ENCODE measurements at regions not wholly inside any gene's neighbourhood (a gene's known extent, or its start where the extent isn't known, plus 50 kb on each side); places are given as distances from the start of the nearest gene placed in this dataset.

DNA sequence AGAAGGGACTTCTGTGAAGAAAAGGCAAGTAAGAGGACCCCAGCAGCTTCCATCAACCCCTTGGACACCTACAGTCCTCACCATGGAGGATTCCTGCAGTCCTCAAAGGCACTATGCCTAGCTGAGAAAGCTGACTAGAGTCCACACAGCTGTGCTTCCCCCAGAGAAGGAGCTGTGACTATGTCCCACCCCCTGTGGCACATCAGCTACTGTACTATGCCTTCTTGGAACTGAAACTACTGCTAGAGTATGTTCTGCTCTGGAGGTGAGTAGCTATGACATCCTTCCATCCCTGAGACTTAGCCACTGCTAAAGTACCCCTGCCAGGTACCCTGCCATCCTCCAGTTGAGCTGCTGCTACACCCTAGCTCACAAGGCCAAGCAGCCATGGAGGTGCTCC, 690.2 kb upstream of the CHAC2 start:
- no peaks in the 10 kb centered on the region for H3K4me1 ChIP-seq
- no peak for DNase-seq
- no peak for ATAC-seq (ENCODE audit: low FRiP score in 2 of 2)
- no peaks in the 10 kb centered on the region for H3K27me3 ChIP-seq
- H3K36me3 ChIP-seq = no peaks in the 10 kb centered on the region
- TF ChIP-seq POLR2AphosphoS5 (IDR thresholded peaks at IDR 0.05) = no peak
- TF ChIP-seq, protein P1, sequence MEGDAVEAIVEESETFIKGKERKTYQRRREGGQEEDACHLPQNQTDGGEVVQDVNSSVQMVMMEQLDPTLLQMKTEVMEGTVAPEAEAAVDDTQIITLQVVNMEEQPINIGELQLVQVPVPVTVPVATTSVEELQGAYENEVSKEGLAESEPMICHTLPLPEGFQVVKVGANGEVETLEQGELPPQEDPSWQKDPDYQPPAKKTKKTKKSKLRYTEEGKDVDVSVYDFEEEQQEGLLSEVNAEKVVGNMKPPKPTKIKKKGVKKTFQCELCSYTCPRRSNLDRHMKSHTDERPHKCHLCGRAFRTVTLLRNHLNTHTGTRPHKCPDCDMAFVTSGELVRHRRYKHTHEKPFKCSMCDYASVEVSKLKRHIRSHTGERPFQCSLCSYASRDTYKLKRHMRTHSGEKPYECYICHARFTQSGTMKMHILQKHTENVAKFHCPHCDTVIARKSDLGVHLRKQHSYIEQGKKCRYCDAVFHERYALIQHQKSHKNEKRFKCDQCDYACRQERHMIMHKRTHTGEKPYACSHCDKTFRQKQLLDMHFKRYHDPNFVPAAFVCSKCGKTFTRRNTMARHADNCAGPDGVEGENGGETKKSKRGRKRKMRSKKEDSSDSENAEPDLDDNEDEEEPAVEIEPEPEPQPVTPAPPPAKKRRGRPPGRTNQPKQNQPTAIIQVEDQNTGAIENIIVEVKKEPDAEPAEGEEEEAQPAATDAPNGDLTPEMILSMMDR (IDR thresholded peaks at IDR 0.05) = no peak
- TF ChIP-seq POLR2A (IDR thresholded peaks at IDR 0.05) = no peak
- no peak for TF ChIP-seq EP300 (IDR thresholded peaks at IDR 0.05)
- no peak overlapping the region for H3K4me3 ChIP-seq
- H3K9me3 ChIP-seq = peaks cover 0 to 6% (median 0%) of the 10 kb centered on the region in 4 donors
- no peak overlapping the region for H3K27ac ChIP-seq

- WGBS, 2 donors = 80 to 83% methylated on average over 1 of the region's 1 CpG
- ATAC-seq (ENCODE audit: low FRiP score in 2 of 2) (no peak), DNase-seq (no peak)
- TF ChIP-seq POLR2A (IDR thresholded peaks at IDR 0.05) = no peak
- TF ChIP-seq EP300 (IDR thresholded peaks at IDR 0.05) = no peak
- TF ChIP-seq POLR2AphosphoS5 (IDR thresholded peaks at IDR 0.05) = no peak
- TF ChIP-seq, protein P1 (IDR thresholded peaks at IDR 0.05) = no peak
- no peaks in the 10 kb centered on the region for H3K27me3 ChIP-seq
- H3K9me3 ChIP-seq = no peaks in the 10 kb centered on the region
- H3K27ac ChIP-seq = no peak overlapping the region
- no peaks in the 10 kb centered on the region for H3K4me1 ChIP-seq
- H3K4me3 ChIP-seq = no peak overlapping the region
- no peaks in the 10 kb centered on the region for H3K36me3 ChIP-seq
Measured at GRCh38 chr2:53075760-53076159, 691.8 kb upstream of the CHAC2 start.

DNA sequence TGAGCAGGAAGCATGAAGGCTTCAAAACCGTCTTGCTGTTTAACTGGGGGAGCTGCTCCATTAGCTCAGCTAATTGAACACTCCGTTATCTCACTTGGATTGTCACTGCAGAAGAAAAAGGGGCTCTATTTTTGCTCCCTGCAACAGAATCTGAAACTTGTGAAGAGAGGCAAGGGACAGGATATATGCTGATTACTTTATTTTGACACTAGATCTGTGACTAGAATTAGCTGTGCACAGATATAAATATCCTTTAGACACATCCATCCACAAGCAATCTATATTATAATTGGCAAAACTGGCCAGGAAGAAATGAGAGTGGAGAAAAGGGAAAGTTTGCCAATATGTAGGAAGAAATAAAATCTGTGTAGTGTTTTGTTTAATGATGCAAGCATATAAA, 700.1 kb upstream of the CHAC2 start:
- Histone ChIP-seq H3K27me3 (no peaks in the 10 kb centered on the region), H3K27ac (no peak overlapping the region), H3K4me3 (no peak overlapping the region), H3K9me3 (no peaks in the 10 kb centered on the region), H3K36me3 (no peaks in the 10 kb centered on the region), H3K4me1 (no peaks in the 10 kb centered on the region)
- 47 to 56% methylated on average over 2 of the region's 2 CpGs for WGBS, 2 donors
- TF ChIP-seq POLR2A (IDR thresholded peaks at IDR 0.05) = no peak
- no peak for TF ChIP-seq EP300 (IDR thresholded peaks at IDR 0.05)
- TF ChIP-seq, protein P1 (IDR thresholded peaks at IDR 0.05) = no peak
- no peak for TF ChIP-seq POLR2AphosphoS5 (IDR thresholded peaks at IDR 0.05)
- no peak for DNase-seq
- ATAC-seq (ENCODE audit: low FRiP score in 2 of 2) = no peak

GRCh38 chr2:53067056-53067455, 700.5 kb upstream of the CHAC2 start:
- TF ChIP-seq EP300 (IDR thresholded peaks at IDR 0.05) (no peak), POLR2A (IDR thresholded peaks at IDR 0.05) (no peak), POLR2AphosphoS5 (IDR thresholded peaks at IDR 0.05) (no peak)
- TF ChIP-seq, protein P1 (IDR thresholded peaks at IDR 0.05) = no peak

GRCh38 chr2:53064154-53064553, 703.5 kb upstream of the CHAC2 start:
- 79 to 90% methylated on average over 1 of the region's 1 CpG for WGBS, 2 donors
- DNase-seq = no peak
- H3K4me1 ChIP-seq = no peaks in the 10 kb centered on the region
- TF ChIP-seq EP300 (IDR thresholded peaks at IDR 0.05) (no peak), POLR2AphosphoS5 (IDR thresholded peaks at IDR 0.05) (no peak), POLR2A (IDR thresholded peaks at IDR 0.05) (no peak)
- TF ChIP-seq, protein P1 (IDR thresholded peaks at IDR 0.05) = no peak
- H3K27me3 ChIP-seq = no peaks in the 10 kb centered on the region
- no peak for ATAC-seq (ENCODE audit: low FRiP score in 2 of 2)
- no peaks in the 10 kb centered on the region for H3K9me3 ChIP-seq
- no peaks in the 10 kb centered on the region for H3K36me3 ChIP-seq
- no peak overlapping the region for H3K4me3 ChIP-seq
- H3K27ac ChIP-seq = no peak overlapping the region

More at GRCh38 chr2:53067056-53067455, 700.5 kb upstream of the CHAC2 start:
- no peaks in the 10 kb centered on the region for H3K27me3 ChIP-seq
- DNase-seq = no peak
- no peak overlapping the region for H3K4me3 ChIP-seq
- 35 to 42% methylated on average over 2 of the region's 2 CpGs for WGBS, 2 donors
- no peak for ATAC-seq (ENCODE audit: low FRiP score in 2 of 2)
- H3K36me3 ChIP-seq = no peaks in the 10 kb centered on the region
- no peaks in the 10 kb centered on the region for H3K9me3 ChIP-seq
- no peaks in the 10 kb centered on the region for H3K4me1 ChIP-seq
- no peak overlapping the region for H3K27ac ChIP-seq
